Endothelial cell of umbilical vein (primary cell): ENCODE measurements at regions not wholly inside any gene's neighbourhood (a gene's known extent, or its start where the extent isn't known, plus 50 kb on each side); places are given as distances from the start of the nearest gene placed in this dataset.

Source experiments
- BruUV-seq: library from RNA; stranded (reverse); fragments of 400-500 nt; replicated peaks from 2 replicates; lab custom pipeline; 2021; lab: Mats Ljungman, UMichigan
- CTCF ChIA-PET: fragments of 300-600, 350-600 bp; sonication (Branson Sonifier 250); formaldehyde crosslinking; loops from one replicate; lab custom pipeline; 2021; ENCODE audit warnings: antibody characterized with exemption, inconsistent platforms; lab: Charles Lee
- POLR2A ChIA-PET: fragments of 300-600, 350-600 bp; sonication (Branson Sonifier 250); formaldehyde crosslinking; loops from one replicate; lab custom pipeline; 2021; ENCODE audit warnings: antibody characterized with exemption, inconsistent platforms; lab: Charles Lee
- DNase-seq: peaks from one replicate; pipeline ENCODE4 v3.0.0-alpha.2; 2011; ENCODE audit warnings: low read depth, low spot score
- FAIRE-seq: peaks from 2 replicates; lab custom pipeline; 2011; peaks lifted over from hg19 to GRCh38; lab: Jason Lieb, UNC
- H2AFZ ChIP-seq: 2 replicates; pipeline ENCODE4 v1.6.0; 2012; ENCODE audit warnings: low read depth, low read length, control low read depth, inconsistent platforms
- H3K27ac ChIP-seq: 2 replicates; pipeline ENCODE4 v1.5.1; 2011; ENCODE audit warnings: low read depth, mild to moderate bottlenecking, control low read depth, low read length, moderate library complexity; ENCODE audit not compliant: insufficient read depth
- H3K27me3 ChIP-seq, 2 experiments: 2 replicates each; pipeline versions ENCODE4 v1.6.0 to v1.6.1; 2011; ENCODE audit warnings: low read length in 2 of 2, mixed read lengths in 1 of 2; ENCODE audit not compliant: control insufficient read depth in 2 of 2, insufficient read depth in 2 of 2
- H3K36me3 ChIP-seq, 2 experiments: 2 replicates in 1 of 2; 3 replicates in 1 of 2; pipeline ENCODE4 v1.5.1; 2011; ENCODE audit warnings: low read length in 2 of 2, mild to moderate bottlenecking in 1 of 2, moderate library complexity in 1 of 2; ENCODE audit not compliant: control insufficient read depth in 2 of 2, insufficient read depth in 2 of 2; ENCODE audit errors: extremely low read depth in 1 of 2
- H3K4me1 ChIP-seq: 3 replicates; pipeline ENCODE4 v1.5.1; 2011; ENCODE audit warnings: mild to moderate bottlenecking, low read length; ENCODE audit not compliant: control insufficient read depth, insufficient read depth; ENCODE audit errors: extremely low read depth
- H3K4me2 ChIP-seq: 2 replicates; pipeline ENCODE4 v1.6.1; 2011; ENCODE audit warnings: low read length, control low read depth, mixed read lengths; ENCODE audit not compliant: insufficient read depth
- H3K4me3 ChIP-seq, 3 experiments: fragments of 200-600 bp in 1 of 3; sonication (generic), shearing (Covaris generic) in 1 of 3; replicated peaks in 1 of 3; 2 replicates each; pipeline ENCODE4 v1.5.1; 2011 to 2016; ENCODE audit warnings: control low read depth in 3 of 3, low read length in 3 of 3, mild to moderate bottlenecking in 2 of 3, inconsistent platforms in 1 of 3, low read depth in 1 of 3, moderate library complexity in 1 of 3; ENCODE audit not compliant: insufficient read depth in 1 of 3
- H3K79me2 ChIP-seq: 2 replicates; pipeline ENCODE4 v1.6.0; 2012; ENCODE audit warnings: low read length, inconsistent platforms; ENCODE audit not compliant: control insufficient read depth, insufficient read depth
- H3K9ac ChIP-seq: replicated peaks from 2 replicates; pipeline ENCODE3; 2011; ENCODE audit warnings: low read length, control low read depth; ENCODE audit not compliant: insufficient read depth; ENCODE audit errors: extremely low read depth
- H3K9me1 ChIP-seq: replicated peaks from 3 replicates; pipeline ENCODE4 v1.6.0; 2011; ENCODE audit warnings: mild to moderate bottlenecking, low read length; ENCODE audit not compliant: control insufficient read depth, insufficient read depth; ENCODE audit errors: extremely low read depth
- H3K9me3 ChIP-seq: replicated peaks from 2 replicates; pipeline ENCODE4 v1.5.1; 2012; ENCODE audit warnings: low read length, inconsistent platforms; ENCODE audit not compliant: control insufficient read depth, insufficient read depth
- H4K20me1 ChIP-seq: replicated peaks from 2 replicates; pipeline ENCODE3; 2011; ENCODE audit warnings: mild to moderate bottlenecking, low read length; ENCODE audit not compliant: control insufficient read depth, insufficient read depth; ENCODE audit errors: extremely low read depth
- EZH2 ChIP-seq: IDR thresholded peaks from 2 replicates; pipeline ENCODE4 v1.6.1; 2012; ENCODE audit warnings: borderline replicate concordance, low read depth, mild to moderate bottlenecking, moderate library complexity, low read length, inconsistent platforms; ENCODE audit not compliant: severe bottlenecking
- FOS ChIP-seq: IDR thresholded peaks from 2 replicates; pipeline ENCODE4 v1.6.1; 2011; ENCODE audit warnings: mild to moderate bottlenecking, low read length, moderate library complexity, borderline replicate concordance; ENCODE audit not compliant: insufficient read depth
- GATA2 ChIP-seq: IDR thresholded peaks from 2 replicates; pipeline ENCODE4 v1.7.0; 2011; ENCODE audit warnings: low read depth, mild to moderate bottlenecking, moderate library complexity, mixed read lengths, low read length; ENCODE audit not compliant: insufficient read length, insufficient read depth
- JUN ChIP-seq: IDR thresholded peaks from 2 replicates; pipeline ENCODE4 v1.6.1; 2011; ENCODE audit warnings: borderline replicate concordance, low read depth; ENCODE audit not compliant: insufficient read length, insufficient read depth
- MYC ChIP-seq: IDR thresholded peaks from one replicate; pipeline ENCODE4 v1.6.1; 2011; ENCODE audit warnings: mild to moderate bottlenecking, low read depth, low read length
- POLR2A ChIP-seq: IDR thresholded peaks from 2 replicates; pipeline ENCODE4 v1.6.1; 2012; ENCODE audit warnings: low read depth, mild to moderate bottlenecking, control low read depth, low read length
- POLR2AphosphoS5 ChIP-seq: IDR thresholded peaks from 2 replicates; pipeline ENCODE4 v1.6.1; 2012; ENCODE audit warnings: low read depth, mild to moderate bottlenecking, control low read depth, low read length, moderate library complexity; ENCODE audit not compliant: insufficient read depth
- dilution Hi-C: fragments of 300-500 bp; cut with MboI; formaldehyde crosslinking; loops from one replicate; pipeline ENCODE4 v1.15.0; 2019; ENCODE audit warnings: low sequenced_read_pairs; ENCODE audit not compliant: extremely low pct_ligation_motif_present
- intact Hi-C: fragments of 100-400 bp; cut with micrococcal nuclease; formaldehyde crosslinking; loops from one replicate; pipeline ENCODE4 v1.10.0; 2022
- TF ChIP-seq, protein P1 (sequence below): IDR thresholded peaks from 2 replicates; pipeline ENCODE4 v1.6.1; 2011; ENCODE audit not compliant: insufficient read depth, insufficient read length
- TF ChIP-seq, protein P2 (sequence below), 2 donors: IDR thresholded peaks; 1 replicate in 1 of 2; 2 replicates in 1 of 2; pipeline ENCODE4 v1.5.1; 2011; ENCODE audit warnings: low read length in 2 of 2, mild to moderate bottlenecking in 2 of 2, moderate library complexity in 2 of 2, control low read depth in 1 of 2, inconsistent platforms in 1 of 2, low read depth in 1 of 2; ENCODE audit not compliant: insufficient read depth in 1 of 2; ENCODE audit errors: extremely low read depth in 1 of 2

DNA sequence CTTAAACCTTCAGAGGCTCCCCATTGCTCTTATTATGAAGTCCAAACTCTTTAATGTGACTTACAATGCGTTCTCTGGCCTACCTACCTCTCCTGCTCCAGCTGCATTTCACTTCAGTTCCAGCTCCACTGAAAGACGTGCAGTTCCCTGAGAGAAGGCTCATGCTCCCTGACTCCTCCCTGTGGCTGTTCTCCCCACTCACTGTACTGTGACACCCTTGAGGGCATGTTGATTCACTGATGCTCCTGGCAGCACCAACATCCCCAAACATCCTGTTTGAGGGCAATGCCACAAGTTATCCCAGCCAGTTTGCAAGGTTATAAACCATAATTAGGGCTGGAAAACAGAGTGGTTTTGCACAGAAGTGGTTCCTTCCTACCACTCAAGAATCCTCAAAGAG lies 111.2 kb downstream of the LSM5 start:
- no peaks in the 10 kb centered on the region for H3K36me3 ChIP-seq
- H3K4me1 ChIP-seq, result no peaks in the 10 kb centered on the region
- H3K9me3 ChIP-seq, result no peaks in the 10 kb centered on the region
- no peaks in the 10 kb centered on the region for H3K27me3 ChIP-seq
- no peak overlapping the region for H2AFZ ChIP-seq
- intact Hi-C loops, result no loop called here
- FAIRE-seq (no peak), DNase-seq (no peak)
- TF ChIP-seq GATA2 (no peak), POLR2A (no peak), POLR2AphosphoS5 (no peak), MYC (no peak), EZH2 (no peak), JUN (no peak), FOS (no peak)
- TF ChIP-seq, protein P1, sequence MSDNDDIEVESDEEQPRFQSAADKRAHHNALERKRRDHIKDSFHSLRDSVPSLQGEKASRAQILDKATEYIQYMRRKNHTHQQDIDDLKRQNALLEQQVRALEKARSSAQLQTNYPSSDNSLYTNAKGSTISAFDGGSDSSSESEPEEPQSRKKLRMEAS, result no peak
- TF ChIP-seq, protein P2, sequence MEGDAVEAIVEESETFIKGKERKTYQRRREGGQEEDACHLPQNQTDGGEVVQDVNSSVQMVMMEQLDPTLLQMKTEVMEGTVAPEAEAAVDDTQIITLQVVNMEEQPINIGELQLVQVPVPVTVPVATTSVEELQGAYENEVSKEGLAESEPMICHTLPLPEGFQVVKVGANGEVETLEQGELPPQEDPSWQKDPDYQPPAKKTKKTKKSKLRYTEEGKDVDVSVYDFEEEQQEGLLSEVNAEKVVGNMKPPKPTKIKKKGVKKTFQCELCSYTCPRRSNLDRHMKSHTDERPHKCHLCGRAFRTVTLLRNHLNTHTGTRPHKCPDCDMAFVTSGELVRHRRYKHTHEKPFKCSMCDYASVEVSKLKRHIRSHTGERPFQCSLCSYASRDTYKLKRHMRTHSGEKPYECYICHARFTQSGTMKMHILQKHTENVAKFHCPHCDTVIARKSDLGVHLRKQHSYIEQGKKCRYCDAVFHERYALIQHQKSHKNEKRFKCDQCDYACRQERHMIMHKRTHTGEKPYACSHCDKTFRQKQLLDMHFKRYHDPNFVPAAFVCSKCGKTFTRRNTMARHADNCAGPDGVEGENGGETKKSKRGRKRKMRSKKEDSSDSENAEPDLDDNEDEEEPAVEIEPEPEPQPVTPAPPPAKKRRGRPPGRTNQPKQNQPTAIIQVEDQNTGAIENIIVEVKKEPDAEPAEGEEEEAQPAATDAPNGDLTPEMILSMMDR (IDR thresholded peaks at IDR 0.05; ENCODE audit: extremely low read depth in 1 of 2, insufficient read depth in 1 of 2, low read depth in 1 of 2, low read length in 2 of 2), result no peak
- no peak overlapping the region for H3K4me2 ChIP-seq
- no peak overlapping the region for H3K9ac ChIP-seq
- dilution Hi-C loops, result no loop called here
- CTCF ChIA-PET, result interaction anchor here (1.0 kb wide), 1 partner anchor 31 kb away, joined by 3 read pairs; no protein-coding TSS in a partner anchor
- POLR2A ChIA-PET, result no interaction called here
- BruUV-seq, result no TSS peak
- H3K4me3 ChIP-seq, result no peak overlapping the region
- no peaks in the 10 kb centered on the region for H3K9me1 ChIP-seq
- no peak overlapping the region for H3K27ac ChIP-seq
- H3K79me2 ChIP-seq, result no peaks in the 10 kb centered on the region
- no peaks in the 10 kb centered on the region for H4K20me1 ChIP-seq
